ENCODE measurements at regions not wholly inside any gene's neighbourhood (a gene's known extent, or its start where the extent isn't known, plus 50 kb on each side); places are given as distances from the start of the nearest gene placed in this dataset.
A peak's percentile ranks its signal among the peaks of the same experiment; 100 is the strongest.

DNA sequence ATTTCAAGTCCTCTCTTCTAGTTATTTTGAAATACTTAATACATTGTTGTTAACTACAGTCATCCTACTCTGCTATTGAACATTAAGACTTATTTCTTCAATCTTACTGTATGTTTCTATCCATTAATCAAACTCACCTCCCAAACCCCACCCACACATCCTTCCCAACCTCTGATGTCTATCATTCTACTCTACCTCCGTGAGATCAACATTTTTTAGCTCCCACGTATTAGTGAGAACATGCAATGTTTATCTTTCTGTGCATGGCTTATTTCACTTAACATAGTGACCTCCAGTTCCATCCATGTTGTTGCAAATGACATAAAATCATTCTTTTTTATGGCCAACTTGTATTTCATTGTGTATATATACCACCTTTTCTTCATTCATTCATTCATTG, 236.6 kb upstream of the CTNNB1 start:
- DNase-seq: no peak

GRCh38 chr3:40968666-40969065, 230.6 kb upstream of the CTNNB1 start:
- DNase-seq: no peak

DNA sequence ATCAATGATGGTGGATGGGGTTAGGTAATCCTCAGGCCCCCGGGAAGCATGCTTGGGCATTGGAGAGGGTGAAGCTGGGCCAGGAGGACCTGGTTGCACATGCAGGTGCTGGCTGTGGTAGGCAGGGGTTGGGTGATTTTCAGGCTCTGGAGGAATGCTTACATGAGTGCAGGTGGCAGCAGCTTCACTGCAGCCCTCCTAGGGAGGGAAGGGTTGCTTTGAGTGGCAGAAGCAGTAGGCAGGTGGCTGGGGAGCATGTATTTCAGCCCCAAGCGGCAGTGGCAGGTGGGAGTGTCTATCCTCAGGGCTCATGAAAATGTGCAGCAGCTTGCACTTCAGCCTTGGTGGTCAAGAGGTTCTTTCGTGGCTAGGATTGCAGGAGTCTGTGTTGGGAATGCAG, 230.0 kb upstream of the CTNNB1 start:
- DNase-seq: no peak

DNA sequence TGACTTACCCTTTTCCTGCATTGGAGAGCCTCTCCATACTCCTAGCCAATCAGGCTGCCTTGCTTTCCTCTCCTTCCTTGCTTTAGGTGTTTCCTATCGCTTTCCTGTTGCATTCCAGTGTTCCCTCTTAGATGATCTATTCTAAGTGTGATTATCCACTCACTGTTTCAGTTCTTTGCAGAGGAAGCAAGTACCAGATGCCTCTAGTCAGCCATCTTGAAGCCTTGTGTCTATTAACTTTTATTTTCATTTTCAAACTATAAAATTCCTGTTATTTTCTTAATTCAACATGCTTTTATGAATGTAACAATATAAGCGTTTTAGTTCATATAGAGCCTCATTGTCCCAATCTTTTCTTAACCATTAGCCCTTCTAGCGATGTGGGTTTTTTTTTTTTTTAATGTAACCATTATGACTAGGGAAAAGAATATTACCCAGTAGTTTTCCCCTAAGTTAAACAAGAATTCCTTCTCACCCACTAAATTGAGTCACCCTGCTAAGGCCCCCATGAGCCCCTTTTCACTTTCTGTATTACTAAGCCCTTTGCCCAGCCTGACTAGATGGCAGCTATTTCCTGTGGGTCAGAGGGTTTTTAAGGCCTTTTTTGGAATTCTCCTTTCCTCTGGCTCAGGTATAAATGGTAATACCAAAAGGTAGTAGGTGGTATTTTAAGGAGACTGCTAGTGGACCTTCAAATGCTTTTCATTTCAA, 229.4 kb upstream of the CTNNB1 start:
- no peak for DNase-seq

DNA sequence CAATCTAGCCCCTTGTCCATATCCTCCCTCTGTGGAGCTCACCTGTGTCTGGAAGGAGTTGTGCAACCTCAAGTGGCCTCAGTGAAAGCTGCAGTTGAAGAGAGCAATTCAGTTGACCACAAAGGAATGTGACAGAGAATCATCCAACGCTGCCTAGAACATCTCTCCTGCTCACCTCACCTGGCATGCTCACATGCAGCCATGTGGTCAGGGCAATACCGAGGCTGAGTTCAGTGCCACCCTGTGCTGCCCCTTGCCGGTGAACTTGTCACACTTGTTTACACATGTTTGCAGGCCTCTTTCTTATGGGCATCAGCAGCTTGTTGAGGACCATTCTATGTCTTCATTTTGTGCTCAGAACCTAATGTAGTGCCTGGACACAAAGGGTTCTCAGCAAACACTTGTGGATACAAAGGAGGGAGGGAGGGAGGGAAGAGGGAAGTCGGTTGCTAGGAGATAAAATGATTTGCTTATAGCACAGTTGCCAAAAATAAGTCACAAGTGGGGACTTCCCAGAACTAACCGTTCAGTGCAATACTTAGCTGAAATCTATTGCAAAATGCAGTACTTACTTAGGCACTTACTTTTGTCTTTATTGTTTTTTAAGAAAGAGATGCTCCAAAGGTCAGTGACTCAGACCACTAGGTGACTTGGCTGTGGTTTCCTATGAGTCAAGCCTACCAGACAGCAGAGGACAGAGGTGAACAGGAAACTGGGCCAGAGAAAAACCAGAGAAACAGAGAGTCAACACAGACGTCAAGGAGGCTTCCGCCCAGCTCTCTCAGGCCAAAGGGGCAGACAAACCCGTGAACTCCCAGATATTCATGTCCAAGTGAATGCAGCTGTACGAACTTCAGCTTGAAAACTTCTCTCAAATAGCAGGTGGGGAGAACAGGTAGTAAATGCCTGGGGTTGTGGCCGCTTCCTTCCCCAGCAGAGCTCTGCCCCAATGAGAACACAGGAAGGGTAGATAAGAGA, 227.8 kb upstream of the CTNNB1 start:
- DNase-seq: peak; percentile 24 to 77

GRCh38 chr3:40972350-40972749, 227.0 kb upstream of the CTNNB1 start:
- no peak for DNase-seq

- no peak for DNase-seq
These were observed 226.2 kb upstream of the CTNNB1 start for GRCh38 chr3:40973141-40973540.

- DNase-seq: no peak
These were observed 223.6 kb upstream of the CTNNB1 start for GRCh38 chr3:40975711-40976121.

- no peak for DNase-seq
These were observed 223.1 kb upstream of the CTNNB1 start for GRCh38 chr3:40976241-40976640.

DNA sequence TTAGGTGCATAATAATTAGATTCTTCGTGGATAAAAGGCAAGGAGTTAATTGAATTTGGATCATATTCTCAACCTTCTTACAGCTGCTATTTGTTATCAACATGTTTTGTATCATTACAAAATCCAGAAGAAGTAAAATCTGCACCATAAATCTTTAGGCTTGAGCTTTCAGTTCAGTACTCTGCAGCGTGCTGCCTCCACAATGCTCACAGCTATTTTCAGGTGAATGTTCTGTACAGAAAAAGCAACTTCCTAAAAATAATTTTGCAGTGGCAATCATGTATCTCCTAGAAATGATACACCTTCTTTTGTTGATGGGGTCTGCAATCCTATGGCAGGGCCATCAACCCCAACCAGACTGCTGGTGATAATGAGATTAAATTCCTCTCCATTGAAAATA, 220.9 kb upstream of the CTNNB1 start:
- DNase-seq: no peak

DNA sequence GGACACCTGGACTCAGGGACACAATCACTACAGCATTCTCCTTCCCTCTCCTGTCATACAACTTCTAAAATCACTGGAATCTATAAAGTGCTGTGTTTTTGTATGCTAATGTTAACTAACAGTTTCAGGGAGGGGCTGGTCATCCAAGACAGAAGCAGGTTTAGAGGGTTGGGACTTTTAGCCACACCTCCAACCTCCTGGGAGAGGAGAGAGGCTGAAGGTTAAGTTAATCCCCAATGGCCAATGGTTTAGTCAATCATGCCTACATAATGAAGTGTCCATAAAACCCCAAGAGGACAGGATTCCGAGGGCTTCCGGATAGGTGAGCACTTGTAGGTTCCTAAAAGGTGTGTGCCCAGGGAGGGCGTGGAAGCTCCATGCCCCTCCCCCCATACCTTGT, 219.3 kb upstream of the CTNNB1 start:
- no peak for DNase-seq

DNA sequence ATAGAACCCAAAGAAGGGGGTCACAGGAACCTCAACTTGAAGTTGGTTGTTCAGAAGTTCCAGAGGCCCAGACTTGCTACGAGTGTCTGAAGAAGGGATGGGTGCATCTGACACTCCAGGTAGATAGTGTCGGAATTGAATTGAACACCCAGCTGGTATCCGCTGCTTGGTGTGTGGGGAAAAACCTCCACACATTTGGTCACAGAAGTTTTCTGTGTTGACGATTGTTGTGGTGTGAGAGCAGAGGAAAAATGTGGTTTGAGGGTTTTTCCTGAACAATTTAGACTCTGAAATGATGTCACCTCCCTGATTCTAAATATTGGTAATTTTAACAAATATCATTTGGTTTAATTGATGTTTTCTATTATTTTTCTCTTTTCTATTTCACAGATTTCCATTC, 218.8 kb upstream of the CTNNB1 start:
- no peak for DNase-seq

- DNase-seq: no peak
These were observed 214.1 kb upstream of the CTNNB1 start for GRCh38 chr3:40985195-40985594.

GRCh38 chr3:40988468-40988867, 210.8 kb upstream of the CTNNB1 start:
- DNase-seq: no peak

DNA sequence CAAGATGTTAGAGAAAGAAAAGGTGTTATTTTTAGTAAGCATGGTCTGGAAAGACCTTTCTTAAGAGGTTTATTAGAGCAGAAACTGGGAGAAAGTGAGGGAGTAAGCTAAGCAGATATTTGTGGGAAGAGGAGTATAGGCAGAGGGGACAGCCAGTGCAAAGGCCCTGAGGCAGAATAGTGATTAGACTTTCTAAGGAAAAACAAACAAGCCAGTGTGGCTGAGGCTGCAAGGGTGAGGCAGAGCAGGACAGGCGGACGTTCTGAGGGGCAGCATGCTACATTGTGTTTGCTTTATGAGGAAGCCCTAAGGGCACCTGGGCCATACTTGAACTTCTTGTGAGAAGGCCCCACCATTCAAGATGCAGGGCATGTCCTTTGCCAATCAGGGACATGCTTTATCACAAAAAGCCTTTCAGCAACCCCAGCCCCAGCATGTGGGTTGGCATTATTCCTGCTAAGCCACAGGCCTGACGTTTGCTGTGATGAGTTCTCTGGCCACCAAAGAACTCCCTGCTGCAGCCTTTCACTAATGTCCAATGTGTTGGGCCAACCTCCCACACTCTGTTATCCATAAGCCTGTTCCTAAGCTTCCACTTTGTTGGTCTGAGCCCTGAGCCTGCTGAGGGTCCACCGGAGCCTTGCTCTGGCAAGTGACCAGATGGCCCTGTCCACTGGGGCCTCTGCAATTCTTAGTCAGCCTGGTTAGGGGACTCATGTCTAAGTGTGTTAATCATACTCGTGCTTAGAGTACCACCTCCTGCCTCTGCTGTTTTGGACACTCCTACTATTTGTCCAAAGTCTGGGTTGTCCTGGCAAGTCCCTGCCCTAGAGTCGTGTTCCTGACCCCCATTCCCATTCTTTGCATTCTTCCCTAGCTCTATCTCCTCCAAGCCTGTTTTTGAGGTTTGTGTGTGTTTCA, 209.9 kb upstream of the CTNNB1 start:
- no peak for DNase-seq

GRCh38 chr3:40990062-40990456, 209.2 kb upstream of the CTNNB1 start:
- DNase-seq: no peak

GRCh38 chr3:40992023-40992422, 207.3 kb upstream of the CTNNB1 start:
- no peak for DNase-seq

DNA sequence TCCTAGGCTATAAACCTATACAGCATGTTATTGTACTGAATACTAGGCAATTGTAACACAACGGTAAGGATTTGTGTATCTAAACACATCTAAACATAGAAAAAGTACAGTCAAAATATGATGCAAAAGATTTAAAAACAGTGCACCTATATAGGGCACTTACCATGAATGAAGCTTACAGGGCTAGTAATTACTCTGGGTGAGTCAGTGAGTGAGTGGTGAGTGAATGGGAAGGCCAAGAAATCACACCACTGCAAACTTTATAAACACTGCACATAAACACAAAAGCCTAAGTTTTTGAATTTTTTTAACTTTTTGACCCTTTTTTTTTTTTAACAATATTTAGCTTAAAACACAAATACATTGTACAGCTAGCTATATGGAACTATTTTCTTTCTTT, 204.7 kb upstream of the CTNNB1 start:
- DNase-seq: no peak

- DNase-seq: no peak
These were observed 204.0 kb upstream of the CTNNB1 start for GRCh38 chr3:40995271-40995670.

DNA sequence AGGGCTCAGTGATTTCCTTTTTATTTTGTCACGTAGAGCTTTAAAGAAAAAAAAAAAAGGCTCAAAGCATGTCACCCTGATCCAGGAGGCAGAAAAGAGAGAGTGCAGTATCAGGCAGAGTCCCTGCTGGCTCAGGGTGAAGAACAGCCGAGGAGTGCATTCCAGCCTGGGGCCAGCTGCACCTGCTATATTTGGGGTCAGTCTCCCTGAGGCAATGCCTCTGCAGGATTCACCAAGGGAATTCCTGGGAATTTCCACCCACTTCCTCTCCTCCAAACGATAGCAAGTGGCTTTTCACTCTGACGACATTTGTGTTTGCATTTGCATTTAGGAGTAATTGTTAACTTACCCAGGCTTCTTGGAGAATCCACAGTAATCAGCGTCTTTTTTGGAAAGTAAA, 202.9 kb upstream of the CTNNB1 start:
- no peak for DNase-seq

- no peak for DNase-seq
These were observed 202.2 kb upstream of the CTNNB1 start for GRCh38 chr3:40996827-40997710.
